ACHN (cell line): ENCODE measurements at regions not wholly inside any gene's neighbourhood (a gene's known extent, or its start where the extent isn't known, plus 50 kb on each side); places are given as distances from the start of the nearest gene placed in this dataset.

Source experiments
- DNase-seq: peaks from one replicate; pipeline ENCODE4 v3.0.0-alpha.2; 2015
- in situ Hi-C: cut with HindIII; loops from 2 replicates; pipeline ENCODE4 v1.10.0; 2017; ENCODE audit warnings: low sequenced_read_pairs, low pct_ligation_motif_present, low pct_unique_long_range_greater_than_20kb

DNA sequence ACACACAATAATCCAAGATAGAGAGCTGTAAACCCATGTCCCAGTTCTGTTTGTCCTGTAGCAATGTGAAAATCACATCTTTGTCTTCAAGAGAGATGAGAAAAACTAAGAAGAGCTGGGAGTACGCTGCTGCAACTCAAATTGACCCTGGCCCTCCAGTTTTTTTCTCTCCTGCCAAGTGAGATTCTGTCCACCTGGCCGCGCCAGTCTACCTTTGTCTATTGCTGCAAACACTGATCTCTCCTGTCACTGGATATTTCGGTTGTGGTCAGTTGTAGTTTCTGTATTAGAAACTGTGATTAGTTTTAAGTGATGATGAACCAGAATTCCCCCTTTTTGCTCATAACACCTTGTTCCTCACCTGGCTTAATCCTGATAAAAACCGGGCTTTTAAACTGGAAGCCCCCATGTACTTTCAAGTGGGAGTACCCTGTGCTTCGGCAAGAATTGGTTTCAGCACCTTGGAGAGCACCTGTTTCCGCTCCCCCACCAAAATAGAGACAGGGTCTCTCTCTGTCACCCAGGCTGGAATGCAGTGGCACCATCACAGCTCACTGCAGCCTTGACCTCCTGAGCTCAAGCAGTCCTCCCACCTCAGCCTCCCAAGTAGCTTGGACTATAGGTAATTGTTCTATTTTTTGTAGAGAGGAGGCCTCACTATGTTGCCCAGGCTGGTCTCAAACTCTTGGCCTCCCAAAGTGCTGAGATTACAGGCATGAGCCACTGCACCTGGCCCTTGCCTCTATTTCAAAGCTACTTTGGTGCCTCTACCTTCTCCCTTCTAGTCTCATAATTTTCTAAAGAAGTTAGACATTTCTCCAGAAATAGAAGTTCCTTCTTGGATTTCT is 156.8 kb downstream of the PHETA1 start:
- DNase-seq = peak; percentile 17

DNA sequence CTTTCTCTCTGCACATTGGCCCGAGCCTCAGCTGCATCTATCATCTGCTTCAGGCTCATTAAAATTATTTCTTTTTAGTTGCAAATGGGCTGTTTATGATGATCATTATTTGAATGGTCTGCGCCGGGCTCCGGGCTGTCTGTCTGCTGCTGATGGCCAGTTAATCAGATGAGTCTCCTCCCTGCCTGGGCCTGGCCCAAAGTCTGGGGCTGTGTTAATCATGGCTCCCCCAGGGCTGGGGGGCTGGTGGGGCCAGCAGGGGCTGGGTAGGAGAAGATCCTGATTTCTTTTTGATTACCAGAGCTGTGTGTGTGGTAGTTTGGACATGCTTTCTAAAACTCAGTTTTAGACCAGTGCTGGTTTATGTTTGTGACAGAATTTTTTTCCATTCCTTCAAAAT is 159.1 kb downstream of the PHETA1 start:
- DNase-seq = no peak
- in situ Hi-C loops = no loop called here

More for the DNA sequence above, 156.8 kb downstream of the PHETA1 start:
- in situ Hi-C loops = no loop called here

DNA sequence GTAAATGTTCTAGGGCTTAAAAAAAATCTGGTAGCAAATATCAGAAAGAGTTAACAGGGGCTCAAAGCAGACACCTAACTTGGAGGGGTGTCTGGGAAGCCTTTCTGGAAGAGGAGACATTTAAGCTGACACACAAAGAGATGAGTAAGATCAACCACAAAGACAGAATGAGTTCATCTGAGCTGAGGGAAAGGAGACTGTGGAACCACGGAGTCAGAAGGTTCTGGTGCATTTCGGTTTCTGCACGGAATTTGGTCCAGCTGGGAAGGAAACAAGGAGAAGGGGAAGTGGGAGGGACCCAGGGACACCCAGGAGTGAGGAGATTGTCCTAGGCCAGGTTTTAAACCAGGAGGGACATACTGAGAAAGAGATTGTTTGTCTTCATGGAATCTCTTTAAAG is 161.1 kb downstream of the PHETA1 start:
- no peak for DNase-seq
- in situ Hi-C loops = no loop called here

DNA sequence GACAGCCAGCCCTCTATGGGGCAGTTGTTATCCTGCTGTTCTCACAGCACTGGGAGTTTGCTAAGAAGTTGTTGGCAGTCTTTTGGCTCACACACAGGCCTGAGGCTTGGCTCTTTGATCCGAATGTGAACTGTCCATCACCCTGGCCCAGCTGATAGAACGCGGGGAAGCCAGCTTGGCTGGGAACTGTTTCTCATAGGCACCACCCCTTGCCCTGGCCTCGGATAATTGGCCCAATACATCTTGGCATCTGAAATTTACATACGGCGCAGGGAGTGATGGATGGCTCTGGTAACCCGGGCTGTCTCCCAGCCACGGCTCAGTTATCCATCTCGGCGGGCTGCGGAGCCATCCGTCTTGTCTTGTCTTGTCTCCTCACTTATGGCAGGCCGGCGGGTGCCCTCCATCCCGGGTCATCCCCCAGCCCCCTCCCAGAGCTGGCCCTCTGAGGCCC is 164.1 kb downstream of the PHETA1 start:
- DNase-seq = no peak
- in situ Hi-C loops = no loop called here

DNA sequence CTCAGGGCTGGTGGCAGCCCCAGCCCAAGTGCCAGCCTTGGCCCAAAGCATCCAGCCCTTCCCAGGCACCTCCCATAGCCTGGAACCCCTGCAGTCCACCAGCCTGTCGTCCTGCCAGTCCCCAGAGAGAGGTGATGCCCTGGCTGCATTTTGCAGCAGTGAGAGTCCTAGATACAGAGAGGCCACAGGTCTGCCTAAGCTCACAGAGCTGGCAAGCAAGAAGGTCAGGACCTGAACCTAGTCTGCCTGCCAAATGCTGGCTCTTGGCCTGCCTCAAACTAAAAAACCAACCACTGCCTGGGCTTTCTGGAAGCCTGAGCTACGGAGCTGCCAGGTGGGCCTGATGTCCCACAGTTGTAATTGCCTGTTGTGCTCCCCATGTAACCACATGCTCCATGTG is 164.9 kb downstream of the PHETA1 start:
- DNase-seq = no peak
- in situ Hi-C loops = no loop called here

DNA sequence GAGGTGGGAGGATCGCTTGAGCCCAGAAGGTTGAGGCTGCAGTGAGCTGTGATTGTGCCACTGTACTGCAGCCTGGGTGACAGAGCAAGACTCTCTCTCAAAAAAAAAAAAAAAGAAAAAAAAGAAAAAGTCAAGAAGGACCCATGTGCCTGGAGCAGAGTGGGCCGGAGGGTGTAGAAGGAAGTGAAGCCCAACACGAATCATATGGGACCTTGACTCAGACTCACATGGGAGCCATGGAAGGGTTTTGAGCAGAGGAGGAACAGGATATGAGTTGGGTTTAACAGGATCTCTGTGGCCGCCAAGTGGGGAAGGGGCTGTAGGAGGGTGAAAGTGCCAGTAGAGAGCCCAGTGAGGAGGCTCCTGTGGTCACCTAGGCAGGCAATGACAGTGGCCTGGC is 165.4 kb downstream of the PHETA1 start:
- in situ Hi-C loops = no loop called here

DNA sequence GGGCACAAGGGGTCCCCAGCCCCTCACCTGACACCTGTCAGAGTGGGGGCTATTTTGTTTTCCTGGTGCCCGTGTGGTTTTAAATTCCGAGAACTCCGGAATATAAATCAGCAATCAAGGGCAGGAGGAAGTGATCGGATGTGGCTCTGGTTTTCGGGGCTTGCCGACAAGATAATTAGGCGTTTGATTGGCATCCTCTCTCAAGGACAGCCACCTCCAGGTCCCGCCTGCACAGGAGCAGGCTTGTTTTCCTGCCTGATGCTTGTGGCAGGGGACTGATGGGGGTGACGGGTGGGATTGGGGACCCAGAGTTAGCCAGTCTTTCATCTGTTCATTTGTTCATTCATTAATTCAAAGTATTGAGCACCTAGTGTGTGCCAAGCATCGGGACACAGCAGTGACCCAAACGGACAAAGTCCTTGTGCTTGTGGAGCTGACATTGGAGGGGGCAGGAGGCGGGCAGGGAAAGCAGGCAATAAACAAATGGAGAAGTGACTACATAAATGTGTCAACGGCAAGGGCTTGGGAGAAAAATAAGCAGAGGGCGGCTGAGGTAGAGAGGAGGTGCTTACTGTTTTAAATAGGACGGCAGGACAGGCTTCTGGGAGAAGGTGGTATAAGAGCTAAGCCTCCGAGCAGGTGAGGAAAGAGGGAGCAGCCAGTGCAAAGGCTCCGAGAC is 166.5 kb downstream of the PHETA1 start:
- in situ Hi-C loops = no loop called here
- DNase-seq = no peak

More for the DNA sequence above, 165.4 kb downstream of the PHETA1 start:
- DNase-seq = no peak

DNA sequence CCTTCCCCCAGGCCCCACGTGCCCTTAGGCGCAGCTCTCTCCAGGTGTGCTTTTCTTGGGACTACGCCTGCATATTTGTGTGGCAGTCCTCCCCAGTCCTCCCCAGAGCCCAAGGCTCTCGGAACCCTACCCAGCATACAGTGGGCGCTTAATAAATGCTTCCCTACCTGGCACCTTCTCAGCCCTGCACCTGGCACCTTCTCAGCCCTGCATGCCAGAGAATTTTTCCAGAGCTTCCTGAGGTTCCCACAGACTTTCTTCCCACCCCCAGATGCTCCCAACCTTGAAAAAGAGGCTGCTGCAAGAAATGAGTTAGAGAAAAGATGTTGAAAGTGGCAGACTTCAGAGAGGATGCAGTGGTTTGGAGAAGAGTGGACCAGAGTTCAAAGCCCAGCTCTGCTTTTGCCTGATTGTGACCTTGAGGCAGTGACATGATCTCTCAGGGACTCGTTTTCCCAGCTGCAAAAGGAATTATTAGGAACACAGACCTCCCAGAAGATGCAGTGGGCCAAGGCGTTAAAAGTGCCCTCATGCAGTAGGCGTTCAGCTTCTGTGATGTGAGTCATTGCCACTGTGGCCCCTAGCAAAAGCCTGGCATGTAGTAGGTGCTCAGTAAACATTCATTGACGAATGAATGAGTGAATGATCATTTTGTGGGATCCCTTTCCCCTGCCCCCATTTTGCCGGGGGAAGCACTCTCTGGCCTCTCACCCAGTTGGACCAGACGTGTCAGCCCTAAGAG is 167.2 kb downstream of the PHETA1 start:
- DNase-seq = no peak
- in situ Hi-C loops = no loop called here

DNA sequence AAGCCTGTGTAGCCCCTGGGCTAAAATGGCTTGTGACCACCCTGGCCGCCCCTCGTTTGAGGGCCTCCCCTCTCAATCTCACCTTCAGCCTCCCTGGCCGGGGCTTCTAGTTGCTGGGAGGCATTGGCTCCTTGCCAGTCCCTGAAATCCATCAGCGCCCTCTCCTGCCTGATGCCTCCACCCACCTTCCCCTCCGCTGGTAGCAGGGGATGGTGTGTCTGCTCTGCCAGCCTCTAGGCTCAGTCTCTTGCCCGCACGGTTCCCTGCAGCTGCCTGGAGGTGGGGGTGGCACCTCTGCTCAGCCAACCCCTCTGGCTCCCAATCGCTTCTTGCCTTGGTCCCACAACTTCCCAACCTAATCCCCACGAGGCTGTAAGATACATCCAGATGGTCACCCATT is 167.9 kb downstream of the PHETA1 start:
- in situ Hi-C loops = no loop called here
- DNase-seq = no peak

DNA sequence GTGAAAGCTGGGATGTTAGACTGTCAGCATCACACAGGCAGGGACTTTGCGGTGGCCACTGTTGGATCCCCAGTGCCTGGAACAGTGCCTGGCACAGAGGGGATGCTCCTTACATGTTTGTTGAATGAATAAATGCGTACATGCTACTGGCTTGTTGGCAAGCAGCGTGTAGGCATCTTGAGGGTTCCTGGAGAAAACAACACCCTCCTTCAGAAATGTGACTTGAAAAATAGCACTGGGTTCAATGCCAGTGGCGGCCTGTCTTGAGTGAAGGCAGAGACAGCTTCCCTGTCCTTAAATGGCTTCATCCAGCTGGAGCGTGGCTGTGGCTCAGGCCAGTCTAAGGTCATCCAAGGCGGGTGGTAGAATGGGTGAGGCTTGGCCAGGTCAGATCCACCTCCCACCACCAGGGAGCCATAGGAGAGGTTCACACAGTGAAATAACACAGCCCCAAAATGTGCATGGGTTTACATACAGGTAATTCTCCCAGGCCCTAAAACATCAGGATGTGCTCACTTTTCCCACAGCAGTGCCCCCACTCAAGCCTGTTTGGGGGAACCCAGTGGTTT is 171.4 kb downstream of the PHETA1 start:
- in situ Hi-C loops = no loop called here
- no peak for DNase-seq

DNA sequence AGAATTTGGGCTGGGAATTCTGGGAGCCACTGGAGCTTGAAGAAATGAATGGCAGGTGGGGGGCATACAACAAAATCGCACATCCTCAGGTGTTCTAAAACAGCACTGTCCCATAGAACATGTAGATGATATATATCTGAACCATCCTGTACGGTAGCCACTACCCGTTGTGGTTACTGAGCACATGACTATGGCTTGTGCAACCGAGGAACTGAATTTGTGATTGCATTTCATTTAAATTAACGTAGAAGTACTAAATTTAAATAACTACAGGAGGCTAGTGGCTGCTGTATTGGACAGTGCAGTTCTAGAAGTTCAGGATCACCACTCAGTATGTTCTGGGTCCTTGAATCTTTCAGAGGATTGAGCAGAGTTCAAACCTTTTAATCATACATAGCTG is 172.4 kb downstream of the PHETA1 start:
- no peak for DNase-seq
- in situ Hi-C loops = no loop called here

DNA sequence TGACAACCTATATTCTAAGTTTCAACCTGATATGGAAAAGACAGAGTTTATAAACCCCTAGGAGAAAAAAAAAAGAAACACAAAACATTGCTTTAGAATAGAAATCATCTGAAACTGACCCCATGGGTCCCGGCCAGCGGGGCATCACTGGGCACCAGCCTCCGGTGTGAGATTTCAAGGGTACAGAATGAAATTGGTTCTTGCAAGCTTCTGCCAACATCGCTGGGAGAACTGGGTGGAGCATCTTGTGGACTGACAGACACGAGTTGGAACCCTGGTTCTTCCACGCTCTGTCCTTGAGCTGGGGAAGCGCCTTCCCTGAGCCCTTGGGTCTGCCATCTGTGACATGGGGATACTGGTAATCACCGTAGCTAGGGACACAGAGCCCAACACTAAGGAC is 173.6 kb downstream of the PHETA1 start:
- no peak for DNase-seq
- in situ Hi-C loops = no loop called here

DNA sequence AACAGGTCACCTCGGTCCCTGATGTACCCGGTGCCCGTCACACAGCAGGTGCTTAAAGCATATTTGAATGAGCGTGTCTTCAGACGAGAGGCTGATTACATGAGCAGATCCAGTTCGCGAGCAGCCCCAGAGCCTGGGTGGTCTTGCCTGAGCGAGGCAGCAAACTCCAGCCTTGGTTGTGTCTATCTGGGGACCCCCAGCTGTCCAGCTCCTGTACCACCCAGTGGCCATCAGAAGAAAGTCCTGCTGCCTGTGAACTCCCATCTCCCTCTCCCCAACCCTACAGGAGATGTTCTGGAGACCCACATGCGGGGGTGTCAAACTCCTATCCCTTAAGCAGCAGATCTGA is 174.2 kb downstream of the PHETA1 start:
- in situ Hi-C loops = no loop called here

DNA sequence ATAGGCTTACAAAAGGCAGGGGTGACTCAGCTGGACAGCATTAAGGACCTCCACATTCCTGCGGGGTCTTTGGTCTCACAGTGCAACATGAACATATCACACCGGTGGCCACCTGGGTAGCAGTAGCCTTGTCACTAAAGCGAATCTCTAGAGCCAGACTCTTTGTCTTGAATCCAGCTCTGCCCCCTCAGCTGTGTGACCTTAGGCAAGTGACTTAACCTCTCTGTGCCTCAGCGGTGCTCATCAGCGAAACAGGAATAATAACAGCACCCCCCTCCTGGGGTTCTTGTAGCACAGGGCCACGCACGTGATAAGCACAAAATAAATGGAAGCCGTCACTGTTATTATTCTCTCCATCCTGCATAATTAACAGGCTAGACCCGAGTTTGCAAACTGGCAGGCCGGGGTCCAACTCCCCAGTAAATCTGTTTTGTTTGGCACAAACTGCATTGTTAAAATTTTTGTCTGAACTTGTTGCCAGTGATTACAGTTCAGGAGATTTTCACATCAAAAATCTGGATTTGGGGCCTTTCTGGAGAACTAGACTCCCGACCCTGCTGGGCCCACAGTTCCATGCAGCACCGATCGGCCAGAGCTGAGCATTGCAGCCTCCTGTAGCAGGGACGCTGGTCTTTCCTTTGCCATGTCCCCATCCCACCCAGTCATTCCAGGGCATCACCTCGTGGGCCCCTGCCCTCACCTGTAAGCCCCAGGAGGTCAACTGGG is 174.8 kb downstream of the PHETA1 start:
- in situ Hi-C loops = no loop called here
- DNase-seq = no peak

More for the DNA sequence above, 174.2 kb downstream of the PHETA1 start:
- no peak for DNase-seq

DNA sequence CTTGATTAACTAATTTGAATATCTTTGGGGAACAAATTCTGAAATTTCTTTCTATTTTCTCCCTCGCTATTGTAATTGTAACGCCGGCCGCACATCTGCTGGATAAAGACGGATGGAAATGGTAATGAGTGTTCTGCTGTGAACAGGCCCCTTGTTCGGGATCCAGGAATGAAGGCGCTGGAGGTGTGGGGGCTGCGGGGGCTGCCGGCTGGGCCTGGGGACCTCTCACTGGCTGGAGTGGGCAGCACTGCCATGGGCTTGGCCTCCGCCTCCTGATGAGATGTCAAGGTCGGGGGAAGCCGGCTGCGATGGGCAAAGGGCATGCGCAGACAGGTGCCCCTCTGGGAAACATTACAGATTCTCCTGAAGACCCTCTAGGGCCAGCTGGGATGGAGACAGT is 175.4 kb downstream of the PHETA1 start:
- in situ Hi-C loops = no loop called here
- DNase-seq = no peak

DNA sequence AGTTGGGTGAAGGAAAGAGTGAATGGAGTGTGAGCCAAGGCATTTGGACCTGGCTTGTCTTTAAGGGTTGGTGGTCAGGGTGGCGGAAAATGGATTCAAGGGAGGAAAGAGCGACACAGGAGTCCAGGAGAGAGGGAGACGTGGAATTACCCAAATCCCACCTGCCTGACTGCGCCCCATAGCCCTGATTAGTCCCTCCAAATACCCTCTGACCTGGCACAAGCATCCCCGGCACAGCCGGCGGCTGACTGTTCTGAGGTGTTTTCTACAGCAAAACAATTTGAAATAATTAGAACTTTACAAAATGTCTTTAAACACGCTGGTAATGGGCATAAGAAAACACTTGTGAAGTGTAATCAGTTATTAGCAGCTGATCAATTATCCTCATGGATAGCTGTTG is 175.8 kb downstream of the PHETA1 start:
- no peak for DNase-seq
- in situ Hi-C loops = no loop called here

DNA sequence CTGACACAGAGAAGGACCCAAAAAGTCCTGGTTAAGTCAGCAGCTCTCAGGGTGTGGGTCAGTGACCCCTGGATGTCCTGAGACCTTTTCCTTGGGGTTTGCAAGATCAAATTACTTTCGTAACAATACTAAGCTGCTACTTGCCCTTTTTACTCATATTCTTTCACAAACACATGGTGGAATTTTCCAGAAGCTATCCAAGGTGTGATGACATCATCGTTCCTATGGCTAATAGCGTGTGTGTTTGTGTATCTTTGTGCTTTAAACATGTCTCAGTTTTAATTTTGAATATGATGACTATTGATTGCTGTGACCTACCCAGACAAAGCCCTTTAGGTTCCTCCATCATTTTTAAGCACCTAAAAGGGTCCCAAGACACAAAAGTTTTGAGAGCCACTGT is 176.2 kb downstream of the PHETA1 start:
- no peak for DNase-seq
- in situ Hi-C loops = no loop called here

DNA sequence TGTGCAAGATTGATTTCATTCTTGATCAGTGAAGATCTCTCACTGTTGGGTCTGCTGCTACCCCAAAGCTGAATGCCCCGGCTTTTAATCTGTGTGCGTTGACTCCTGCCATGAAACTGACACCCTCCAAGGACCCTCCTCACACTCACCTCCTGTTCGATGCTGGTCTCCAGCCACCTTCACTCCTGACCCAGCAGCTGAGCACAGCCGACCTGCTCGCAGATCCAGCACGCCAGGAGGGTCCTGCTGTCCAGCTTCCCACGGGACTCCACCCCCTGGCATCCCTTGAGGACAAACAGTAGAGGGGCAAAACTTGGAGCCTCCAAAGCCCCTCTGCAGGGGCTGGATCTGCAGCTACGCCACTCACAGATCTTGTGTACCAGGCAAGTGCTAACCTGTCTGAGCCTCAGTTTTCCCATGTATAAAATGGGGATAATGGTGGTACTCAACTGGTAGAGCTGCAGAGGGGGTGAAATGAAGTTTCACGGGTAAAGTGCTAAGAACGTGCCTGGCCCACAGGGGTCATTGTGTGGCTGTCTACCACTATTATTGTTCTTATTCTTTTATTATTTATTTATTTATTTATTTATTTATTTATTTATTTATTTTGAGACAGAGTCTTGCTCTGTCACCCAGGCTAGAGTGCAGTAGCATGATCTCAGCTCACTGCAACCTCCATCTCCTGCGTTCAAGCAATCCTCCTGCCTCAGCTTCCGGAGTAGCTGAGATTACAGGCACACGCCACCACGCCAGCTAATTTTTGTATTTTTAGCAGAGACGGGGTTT is 178.0 kb downstream of the PHETA1 start:
- DNase-seq = no peak
- in situ Hi-C loops = no loop called here
